GM19468 (cell line): ENCODE measurements at regions not wholly inside any gene's neighbourhood (a gene's known extent, or its start where the extent isn't known, plus 50 kb on each side); places are given as distances from the start of the nearest gene placed in this dataset.
A peak's percentile ranks its signal among the peaks of the same experiment; 100 is the strongest.
"Not testable (repeated sequence)": the region's sequence is repeated elsewhere in the genome, so short reads cannot be mapped to it uniquely, and the experiment has no call there.

Source experiments
- ATAC-seq: cut with Tn5 transposase; IDR thresholded peaks from one replicate; pipeline ENCODE4 v1.9.1; 2021; ENCODE audit warnings: mild to moderate bottlenecking, moderate library complexity, moderate number of reproducible peaks; ENCODE audit not compliant: unreplicated experiment; ENCODE audit errors: extremely low read depth

GRCh38 chrX:52261125-52261462, 76.4 kb downstream of the MAGED4 start:
- ATAC-seq, result no peak

GRCh38 chrX:52261463-52262194, 76.9 kb downstream of the MAGED4 start:
- ATAC-seq, result peak; percentile 90

DNA sequence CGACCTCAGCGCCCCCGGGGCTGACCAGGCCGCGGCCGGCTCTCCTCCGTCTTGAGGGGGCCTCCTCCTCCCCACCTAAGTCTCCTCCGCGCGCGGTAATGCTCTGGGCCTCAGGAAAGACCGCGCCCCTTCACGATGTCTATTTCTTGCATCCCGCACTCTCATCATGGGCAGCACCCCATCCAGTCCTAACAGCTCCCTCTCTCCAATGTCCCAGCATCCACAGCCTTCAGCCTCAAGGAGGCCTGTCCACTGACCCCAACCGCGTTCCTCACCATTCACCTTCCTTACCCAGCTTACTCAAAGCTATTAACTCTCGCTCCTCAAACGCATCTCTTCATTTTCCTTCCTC, 77.5 kb downstream of the MAGED4 start:
- no peak for ATAC-seq

DNA sequence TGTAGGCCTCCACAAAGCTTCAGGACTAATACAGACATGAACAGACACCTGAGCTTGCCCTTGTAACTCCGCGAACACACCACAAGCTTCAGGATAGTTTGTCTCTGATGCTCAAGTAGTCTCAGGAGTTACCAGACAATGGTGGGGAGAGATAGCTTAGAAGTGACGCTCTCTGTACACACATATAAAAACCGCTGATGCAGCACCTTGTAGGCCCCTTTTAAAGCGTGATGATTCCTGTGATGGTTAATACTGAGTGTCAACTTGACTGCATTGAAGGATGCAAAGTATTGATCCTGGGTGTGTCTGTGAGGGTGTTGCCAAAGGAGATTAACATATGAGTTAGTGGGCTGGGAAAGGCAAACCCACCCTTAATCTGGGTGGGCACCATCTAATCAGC, 78.7 kb downstream of the MAGED4 start:
- ATAC-seq, result no peak

GRCh38 chrX:52265713-52266112, 81.0 kb downstream of the MAGED4 start:
- no peak for ATAC-seq

- ATAC-seq, result not testable (repeated sequence)
These were observed 83.8 kb downstream of the MAGED4 start for GRCh38 chrX:52268502-52268901.

DNA sequence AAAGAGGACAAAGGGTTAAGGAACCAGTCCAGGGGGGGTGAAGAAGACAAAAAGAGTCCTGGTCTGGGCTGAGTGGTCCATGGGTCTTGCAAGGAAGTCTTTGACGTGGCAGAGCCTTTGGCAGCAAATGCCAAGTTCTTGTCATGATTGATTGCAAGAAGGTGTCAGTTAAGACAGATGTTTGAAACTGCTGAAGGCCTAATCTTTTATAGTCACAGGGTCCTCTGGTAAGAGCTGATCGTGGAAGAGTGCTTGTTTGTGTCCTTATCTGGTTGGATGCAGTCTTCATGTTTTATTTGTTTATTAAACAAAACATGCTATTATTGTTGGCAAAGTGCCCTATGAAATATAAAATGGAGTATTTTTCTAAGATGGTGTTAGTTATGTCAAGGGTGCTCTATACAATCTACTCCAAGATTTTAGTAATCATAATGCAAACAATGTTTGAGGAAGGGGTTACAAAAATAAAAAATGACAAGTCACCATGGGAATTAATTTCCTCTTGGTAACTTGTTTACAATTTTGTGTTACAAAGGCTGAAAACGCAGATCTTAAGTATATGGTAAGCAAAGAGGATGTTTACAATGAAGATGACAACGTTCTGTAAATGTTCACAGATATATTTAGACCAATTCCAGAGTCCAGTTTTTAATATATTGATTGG, 85.9 kb downstream of the MAGED4 start:
- ATAC-seq, result no peak

GRCh38 chrX:52271206-52271605, 86.5 kb downstream of the MAGED4 start:
- ATAC-seq, result no peak

DNA sequence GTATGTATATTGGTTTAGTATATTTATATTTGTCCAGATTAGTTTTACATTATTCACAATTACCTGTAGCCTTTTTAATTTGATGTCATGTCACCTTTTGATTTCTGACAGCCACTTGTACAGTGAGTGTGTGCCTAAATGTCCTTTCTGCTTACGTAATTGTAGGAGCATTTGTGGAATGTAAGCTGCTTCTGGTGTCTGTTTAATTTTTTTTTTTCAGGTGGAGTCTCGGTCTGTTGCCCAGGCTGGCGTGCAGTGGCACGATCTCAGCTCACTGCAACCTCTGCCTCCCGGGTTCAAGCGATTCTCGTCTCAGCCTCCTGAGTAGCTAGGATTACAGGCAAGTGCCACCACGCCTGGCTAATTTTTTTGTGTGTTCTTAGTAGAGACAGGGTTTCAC, 91.2 kb upstream of the XAGE2 start:
- ATAC-seq, result no peak

DNA sequence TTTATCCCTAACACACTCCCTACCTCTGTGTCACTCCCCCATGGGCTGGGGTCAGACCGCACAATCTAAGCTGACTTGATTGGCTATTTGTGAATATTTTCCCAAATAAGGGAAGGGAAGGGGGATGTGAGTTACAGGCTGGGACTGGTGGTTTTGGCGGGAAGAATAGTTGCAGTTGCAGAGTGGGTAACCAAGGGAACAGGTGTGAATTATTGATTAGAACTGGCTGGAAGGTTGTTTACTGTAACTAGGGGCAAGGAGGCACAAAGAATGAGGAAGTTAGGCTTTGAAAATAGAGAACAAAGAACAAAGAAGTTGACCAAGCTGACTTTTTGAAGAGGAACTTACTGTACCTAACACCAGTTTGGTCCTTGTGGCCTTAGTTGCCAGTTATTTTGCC, 88.0 kb upstream of the XAGE2 start:
- no peak for ATAC-seq

- no peak for ATAC-seq
These were observed 84.0 kb upstream of the XAGE2 start for GRCh38 chrX:52284865-52285264.

DNA sequence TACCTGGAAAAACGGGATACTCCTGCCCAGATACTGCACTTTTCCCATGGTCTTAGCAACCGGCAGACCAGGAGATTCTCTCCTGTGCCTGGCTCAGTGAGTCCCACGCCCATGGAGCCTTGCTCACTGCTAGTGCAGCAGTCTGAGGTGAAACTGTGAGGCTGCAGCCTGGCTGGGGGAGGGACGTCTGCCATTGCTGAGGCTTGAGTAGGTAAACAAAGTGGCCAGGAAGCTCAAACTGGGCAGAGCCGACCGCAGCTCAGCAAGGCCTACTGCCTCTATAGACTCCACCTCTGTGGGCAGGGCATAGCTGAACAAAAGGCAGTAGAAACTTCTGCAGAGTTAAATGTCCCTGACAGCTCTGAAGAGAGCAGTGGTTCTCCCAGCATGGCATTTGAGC, 69.9 kb upstream of the XAGE2 start:
- not testable (repeated sequence) for ATAC-seq

- ATAC-seq, result not testable (repeated sequence)
These were observed 60.3 kb upstream of the XAGE2 start for GRCh38 chrX:52308532-52308931.
